Osteoblast (primary cell): ENCODE measurements at regions not wholly inside any gene's neighbourhood (a gene's known extent, or its start where the extent isn't known, plus 50 kb on each side); places are given as distances from the start of the nearest gene placed in this dataset.

Source experiments
- DNase-seq: peaks from one replicate; pipeline ENCODE4 v3.0.0; 2011; ENCODE audit warnings: low spot score, mixed read lengths; ENCODE audit not compliant: insufficient read length; ENCODE audit errors: missing footprints
- H2AFZ ChIP-seq: 2 replicates; pipeline ENCODE4 v1.6.0; 2011; ENCODE audit warnings: mild to moderate bottlenecking, low read length
- H3K27ac ChIP-seq: 2 replicates; pipeline ENCODE4 v1.5.1; 2011; ENCODE audit warnings: mild to moderate bottlenecking, low read depth, low read length, moderate library complexity
- H3K27me3 ChIP-seq: 2 replicates; pipeline ENCODE4 v1.6.0; 2012; ENCODE audit warnings: mild to moderate bottlenecking, control low read depth, inconsistent platforms, low read length, moderate library complexity; ENCODE audit not compliant: insufficient read depth
- H3K36me3 ChIP-seq: 2 replicates; pipeline ENCODE4 v1.5.1; 2011; ENCODE audit warnings: mild to moderate bottlenecking, low read length, control low read depth, moderate library complexity; ENCODE audit not compliant: insufficient read depth
- H3K4me1 ChIP-seq: 2 replicates; pipeline ENCODE4 v1.5.1; 2011; ENCODE audit warnings: mild to moderate bottlenecking, low read length, control low read depth, moderate library complexity; ENCODE audit not compliant: insufficient read depth
- H3K4me2 ChIP-seq: 2 replicates; pipeline ENCODE4 v1.6.0; 2011; ENCODE audit warnings: mild to moderate bottlenecking, low read length; ENCODE audit not compliant: insufficient read depth
- H3K4me3 ChIP-seq: fragments of 200-600 bp; sonication (generic); 3 replicates; pipeline ENCODE4 v1.5.1; 2012; ENCODE audit warnings: mild to moderate bottlenecking, low read length, inconsistent platforms; ENCODE audit not compliant: insufficient read depth
- H3K79me2 ChIP-seq: 2 replicates; pipeline ENCODE4 v1.6.0; 2012; ENCODE audit warnings: mild to moderate bottlenecking, low read length, control low read depth, inconsistent platforms; ENCODE audit not compliant: insufficient read depth
- H3K9me3 ChIP-seq: 2 replicates; pipeline ENCODE4 v1.5.1; 2011; ENCODE audit warnings: low read depth, low read length, control low read depth
- H4K20me1 ChIP-seq: 2 replicates; pipeline ENCODE4 v1.6.0; 2012; ENCODE audit warnings: mild to moderate bottlenecking, low read length, control low read depth; ENCODE audit not compliant: insufficient read depth
- TF ChIP-seq, protein P1 (sequence below): IDR thresholded peaks from 2 replicates; pipeline ENCODE4 v1.5.1; 2011; ENCODE audit warnings: mild to moderate bottlenecking, low read depth, low read length, moderate library complexity; ENCODE audit errors: extremely low read depth

DNA sequence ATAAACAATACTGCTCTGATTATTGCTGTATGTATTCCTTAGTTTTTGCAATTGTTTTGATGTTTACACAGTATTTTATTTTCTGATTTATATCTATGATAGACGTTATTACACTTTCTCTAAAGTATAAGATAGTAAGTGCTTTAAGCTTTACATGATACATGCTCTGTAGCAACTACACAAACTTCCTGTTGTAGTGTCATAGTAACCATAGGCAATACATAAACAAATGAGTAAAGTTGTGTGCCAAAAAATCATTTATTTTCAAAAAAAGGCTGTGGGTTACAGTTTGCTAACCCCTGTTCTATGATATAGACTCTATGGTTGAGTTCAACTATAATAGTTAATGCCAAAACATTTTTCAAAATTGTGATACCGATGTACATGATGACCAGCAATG is 1156.4 kb downstream of the AMY1C start:
- H3K27ac ChIP-seq = no peak overlapping the region
- no peak overlapping the region for H3K4me2 ChIP-seq
- no peaks in the 10 kb centered on the region for H3K79me2 ChIP-seq
- H3K4me1 ChIP-seq = no peaks in the 10 kb centered on the region
- H4K20me1 ChIP-seq = no peaks in the 10 kb centered on the region
- no peak for DNase-seq
- TF ChIP-seq, protein P1, sequence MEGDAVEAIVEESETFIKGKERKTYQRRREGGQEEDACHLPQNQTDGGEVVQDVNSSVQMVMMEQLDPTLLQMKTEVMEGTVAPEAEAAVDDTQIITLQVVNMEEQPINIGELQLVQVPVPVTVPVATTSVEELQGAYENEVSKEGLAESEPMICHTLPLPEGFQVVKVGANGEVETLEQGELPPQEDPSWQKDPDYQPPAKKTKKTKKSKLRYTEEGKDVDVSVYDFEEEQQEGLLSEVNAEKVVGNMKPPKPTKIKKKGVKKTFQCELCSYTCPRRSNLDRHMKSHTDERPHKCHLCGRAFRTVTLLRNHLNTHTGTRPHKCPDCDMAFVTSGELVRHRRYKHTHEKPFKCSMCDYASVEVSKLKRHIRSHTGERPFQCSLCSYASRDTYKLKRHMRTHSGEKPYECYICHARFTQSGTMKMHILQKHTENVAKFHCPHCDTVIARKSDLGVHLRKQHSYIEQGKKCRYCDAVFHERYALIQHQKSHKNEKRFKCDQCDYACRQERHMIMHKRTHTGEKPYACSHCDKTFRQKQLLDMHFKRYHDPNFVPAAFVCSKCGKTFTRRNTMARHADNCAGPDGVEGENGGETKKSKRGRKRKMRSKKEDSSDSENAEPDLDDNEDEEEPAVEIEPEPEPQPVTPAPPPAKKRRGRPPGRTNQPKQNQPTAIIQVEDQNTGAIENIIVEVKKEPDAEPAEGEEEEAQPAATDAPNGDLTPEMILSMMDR = no peak
- no peak overlapping the region for H3K4me3 ChIP-seq
- H2AFZ ChIP-seq = no peak overlapping the region
- H3K9me3 ChIP-seq = no peaks in the 10 kb centered on the region
- no peaks in the 10 kb centered on the region for H3K27me3 ChIP-seq
- H3K36me3 ChIP-seq = no peaks in the 10 kb centered on the region

DNA sequence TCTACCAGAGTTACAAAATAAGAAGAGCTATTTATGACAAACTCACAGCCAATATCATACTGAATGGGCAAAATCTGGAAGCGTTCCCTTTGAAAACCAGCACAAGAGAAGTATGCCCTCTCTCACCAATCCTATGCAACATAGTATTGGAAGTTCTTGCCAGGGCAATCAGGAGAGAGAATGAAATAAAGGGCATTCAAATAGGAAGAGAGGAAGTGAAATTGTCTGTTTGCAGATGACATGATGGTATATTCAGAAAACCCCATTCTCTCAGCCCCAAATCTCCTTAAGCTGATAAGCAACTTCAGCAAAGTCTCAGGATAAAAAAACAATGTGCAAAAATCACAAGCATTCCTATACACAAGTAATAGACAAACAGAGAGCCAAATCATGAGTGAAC is 1169.5 kb downstream of the AMY1C start:
- H3K27me3 ChIP-seq = no peaks in the 10 kb centered on the region
- no peaks in the 10 kb centered on the region for H3K79me2 ChIP-seq
- TF ChIP-seq, protein P1 = no peak
- H3K4me2 ChIP-seq = no peak overlapping the region
- H3K27ac ChIP-seq = no peak overlapping the region
- H3K4me3 ChIP-seq = no peak overlapping the region
- no peak for DNase-seq
- H4K20me1 ChIP-seq = no peaks in the 10 kb centered on the region
- H3K9me3 ChIP-seq = no peaks in the 10 kb centered on the region
- no peaks in the 10 kb centered on the region for H3K4me1 ChIP-seq
- H3K36me3 ChIP-seq = no peaks in the 10 kb centered on the region
- H2AFZ ChIP-seq = no peak overlapping the region

DNA sequence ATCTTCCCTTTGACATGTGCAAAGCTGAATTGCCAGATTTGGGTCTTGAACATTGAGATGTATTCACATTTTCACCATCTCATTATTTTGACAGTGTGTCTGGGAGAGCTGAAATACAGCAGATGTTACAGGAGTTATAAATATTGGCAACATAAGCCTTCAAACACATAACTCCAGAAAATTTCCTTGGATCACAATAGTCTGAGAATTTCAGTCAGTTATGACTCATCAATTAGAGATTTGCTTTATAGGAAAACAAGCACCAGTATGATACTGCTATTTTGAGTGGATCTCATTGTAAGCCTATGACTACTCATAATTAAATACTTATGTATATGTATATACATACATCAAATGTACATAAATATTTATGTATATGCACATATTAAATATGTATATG is 1171.8 kb downstream of the AMY1C start:
- H3K27ac ChIP-seq = no peak overlapping the region
- no peaks in the 10 kb centered on the region for H3K4me1 ChIP-seq
- no peak overlapping the region for H2AFZ ChIP-seq
- no peaks in the 10 kb centered on the region for H3K36me3 ChIP-seq
- H3K4me3 ChIP-seq = no peak overlapping the region
- no peaks in the 10 kb centered on the region for H4K20me1 ChIP-seq
- H3K9me3 ChIP-seq = no peaks in the 10 kb centered on the region
- no peak for DNase-seq
- no peak overlapping the region for H3K4me2 ChIP-seq
- TF ChIP-seq, protein P1 = no peak
- no peaks in the 10 kb centered on the region for H3K79me2 ChIP-seq
- H3K27me3 ChIP-seq = no peaks in the 10 kb centered on the region

DNA sequence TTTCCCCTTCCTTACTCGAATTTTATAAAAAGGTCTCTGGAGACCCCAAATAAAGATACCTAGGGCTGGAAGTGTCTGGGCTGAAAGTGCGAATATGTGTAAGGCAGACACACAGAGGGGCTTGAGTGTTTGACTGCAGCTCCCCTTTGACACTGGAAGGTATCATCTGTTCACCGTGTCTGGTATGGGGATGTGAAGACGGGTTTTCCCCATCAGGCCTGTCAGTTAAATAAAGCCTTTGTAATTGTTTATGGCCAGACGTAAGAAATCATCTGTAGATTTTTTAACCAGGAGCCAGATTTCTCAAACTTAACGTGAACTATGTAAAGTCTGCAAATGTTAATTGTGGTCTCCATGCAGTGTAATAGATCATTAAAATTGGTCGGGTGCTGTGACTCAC is 1173.4 kb downstream of the AMY1C start:
- H3K36me3 ChIP-seq = no peaks in the 10 kb centered on the region
- H3K9me3 ChIP-seq = peaks cover 4% of the 10 kb centered on the region
- H2AFZ ChIP-seq = no peak overlapping the region
- H3K4me1 ChIP-seq = no peaks in the 10 kb centered on the region
- H3K27ac ChIP-seq = no peak overlapping the region
- TF ChIP-seq, protein P1 = no peak
- H3K79me2 ChIP-seq = no peaks in the 10 kb centered on the region
- no peak overlapping the region for H3K4me2 ChIP-seq
- no peak for DNase-seq
- H3K27me3 ChIP-seq = no peaks in the 10 kb centered on the region
- H3K4me3 ChIP-seq = no peak overlapping the region
- no peaks in the 10 kb centered on the region for H4K20me1 ChIP-seq
